ENCODE measurements at regions not wholly inside any gene's neighbourhood (a gene's known extent, or its start where the extent isn't known, plus 50 kb on each side); places are given as distances from the start of the nearest gene placed in this dataset.

DNA sequence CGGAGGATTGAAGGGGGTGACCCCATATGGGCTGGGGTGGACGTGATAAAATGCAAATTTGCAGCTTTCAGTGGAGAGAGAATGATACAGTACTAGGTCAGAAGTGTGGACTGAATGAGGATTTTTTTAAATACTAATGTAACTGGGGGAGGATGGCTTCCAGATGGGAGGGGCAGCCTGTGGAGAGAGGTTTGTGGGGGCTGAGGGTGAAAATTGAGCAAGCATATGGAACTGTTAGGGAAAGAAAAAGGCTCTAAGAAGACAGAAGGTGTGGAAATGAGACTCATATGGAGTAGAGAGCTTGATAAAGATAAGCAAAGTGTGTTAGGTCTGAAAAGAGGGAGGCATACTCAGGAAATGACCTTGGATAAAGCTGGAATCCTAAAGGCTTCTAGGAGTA lies 926.4 kb downstream of the IGSF11 start:
- no peaks in the 10 kb centered on the region for H3K27me3 ChIP-seq (replicated peaks in 1 of 7)
- WGBS, 5 donors: 58 to 75% (median 69%) methylated on average over 2 of the region's 2 CpGs
- no peak overlapping the region for H3K4me3 ChIP-seq
- no peak for DNase-seq
- H3K27ac ChIP-seq: no peak overlapping the region
- no peak for TF ChIP-seq POLR2AphosphoS5 (IDR thresholded peaks at IDR 0.05)
- TF ChIP-seq POLR2A (IDR thresholded peaks at IDR 0.05): no peak
- no peak for TF ChIP-seq CTCF (IDR thresholded peaks at IDR 0.05 in 8 of 11, conservative IDR thresholded peaks at IDR 0.05 in 3 of 11)
- intact Hi-C loops (cut with DNase I; ENCODE audit: low total_unique reads): no loop called here
- H3K4me1 ChIP-seq: no peaks in the 10 kb centered on the region
- no peaks in the 10 kb centered on the region for H3K9me3 ChIP-seq
- no peaks in the 10 kb centered on the region for H3K36me3 ChIP-seq

GRCh38 chr3:118108769-118109168 lies 925.9 kb downstream of the IGSF11 start:
- TF ChIP-seq POLR2AphosphoS5 (IDR thresholded peaks at IDR 0.05) (no peak), POLR2A (IDR thresholded peaks at IDR 0.05) (no peak), CTCF (IDR thresholded peaks at IDR 0.05 in 8 of 11, conservative IDR thresholded peaks at IDR 0.05 in 3 of 11) (no peak)
- H3K4me1 ChIP-seq: no peaks in the 10 kb centered on the region
- no peak overlapping the region for H3K4me3 ChIP-seq
- no peaks in the 10 kb centered on the region for H3K36me3 ChIP-seq
- intact Hi-C loops (cut with DNase I; ENCODE audit: low total_unique reads): no loop called here
- 65 to 93% (median 90%) methylated on average over 2 of the region's 2 CpGs for WGBS, 5 donors
- H3K27me3 ChIP-seq (replicated peaks in 1 of 7): no peaks in the 10 kb centered on the region
- no peak for DNase-seq
- no peaks in the 10 kb centered on the region for H3K9me3 ChIP-seq
- H3K27ac ChIP-seq: no peak overlapping the region

DNA sequence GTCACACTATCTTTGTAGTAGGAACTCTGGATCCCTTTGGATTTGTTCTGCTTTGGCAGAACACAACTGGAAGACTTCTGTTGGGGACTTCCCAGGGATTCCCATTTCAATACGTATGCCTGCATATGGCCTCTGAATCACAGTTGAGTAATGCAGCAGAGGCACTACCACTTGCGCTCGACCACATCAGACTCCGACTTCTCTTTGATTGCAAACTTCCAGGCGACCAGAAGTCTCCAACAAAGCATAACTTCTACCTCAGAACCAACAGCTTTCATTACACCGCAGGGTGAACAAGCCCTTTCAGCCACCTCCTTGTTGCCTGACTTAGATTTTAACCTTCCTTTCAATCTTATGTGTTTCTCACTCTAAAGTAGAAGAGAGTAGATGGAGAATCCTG lies 924.4 kb downstream of the IGSF11 start:
- intact Hi-C loops (cut with DNase I; ENCODE audit: low total_unique reads): no loop called here

DNA sequence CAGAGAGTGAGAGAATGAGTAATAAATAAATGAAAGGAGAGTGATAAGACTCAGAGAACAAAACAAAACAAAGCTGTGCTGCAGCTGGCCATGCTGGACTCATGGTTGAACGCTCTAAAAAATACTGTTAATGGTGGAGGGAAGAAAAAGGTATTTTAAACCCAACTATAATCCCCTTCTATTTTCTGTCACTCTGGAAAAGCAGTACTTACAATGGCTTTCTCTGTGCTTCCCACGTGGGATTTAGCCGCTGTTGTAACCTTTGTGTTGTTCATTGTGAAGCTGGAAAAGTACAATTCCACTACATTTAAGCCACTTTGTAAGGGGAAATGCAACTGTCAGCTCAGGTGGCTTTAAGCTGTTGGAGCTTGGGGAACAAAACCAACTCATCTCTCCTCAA lies 917.7 kb downstream of the IGSF11 start:
- TF ChIP-seq POLR2A (IDR thresholded peaks at IDR 0.05) (no peak), POLR2AphosphoS5 (IDR thresholded peaks at IDR 0.05) (no peak), CTCF (IDR thresholded peaks at IDR 0.05 in 8 of 11, conservative IDR thresholded peaks at IDR 0.05 in 3 of 11) (no peak)
- Histone ChIP-seq H3K4me3 (no peak overlapping the region), H3K27me3 (replicated peaks in 1 of 7) (no peaks in the 10 kb centered on the region), H3K4me1 (no peaks in the 10 kb centered on the region), H3K27ac (no peak overlapping the region), H3K36me3 (no peaks in the 10 kb centered on the region), H3K9me3 (no peaks in the 10 kb centered on the region)
- intact Hi-C loops (cut with DNase I; ENCODE audit: low total_unique reads): no loop called here
- no peak for DNase-seq
- WGBS, 5 donors: 68 to 77% (median 73%) methylated on average over 3 of the region's 3 CpGs

More for the DNA sequence above, 924.4 kb downstream of the IGSF11 start:
- no peaks in the 10 kb centered on the region for H3K9me3 ChIP-seq
- H3K27ac ChIP-seq: no peak overlapping the region
- TF ChIP-seq POLR2AphosphoS5 (IDR thresholded peaks at IDR 0.05) (no peak), POLR2A (IDR thresholded peaks at IDR 0.05) (no peak), CTCF (IDR thresholded peaks at IDR 0.05 in 8 of 11, conservative IDR thresholded peaks at IDR 0.05 in 3 of 11) (no peak)
- no peaks in the 10 kb centered on the region for H3K27me3 ChIP-seq (replicated peaks in 1 of 7)
- no peaks in the 10 kb centered on the region for H3K36me3 ChIP-seq
- no peak for DNase-seq
- no peak overlapping the region for H3K4me3 ChIP-seq
- H3K4me1 ChIP-seq: no peaks in the 10 kb centered on the region
- 77 to 90% (median 87%) methylated on average over 6 of the region's 6 CpGs for WGBS, 5 donors

All from spleen (tissue), 11 donors.